ENCODE measurements at regions not wholly inside any gene's neighbourhood (a gene's known extent, or its start where the extent isn't known, plus 50 kb on each side); places are given as distances from the start of the nearest gene placed in this dataset.

DNA sequence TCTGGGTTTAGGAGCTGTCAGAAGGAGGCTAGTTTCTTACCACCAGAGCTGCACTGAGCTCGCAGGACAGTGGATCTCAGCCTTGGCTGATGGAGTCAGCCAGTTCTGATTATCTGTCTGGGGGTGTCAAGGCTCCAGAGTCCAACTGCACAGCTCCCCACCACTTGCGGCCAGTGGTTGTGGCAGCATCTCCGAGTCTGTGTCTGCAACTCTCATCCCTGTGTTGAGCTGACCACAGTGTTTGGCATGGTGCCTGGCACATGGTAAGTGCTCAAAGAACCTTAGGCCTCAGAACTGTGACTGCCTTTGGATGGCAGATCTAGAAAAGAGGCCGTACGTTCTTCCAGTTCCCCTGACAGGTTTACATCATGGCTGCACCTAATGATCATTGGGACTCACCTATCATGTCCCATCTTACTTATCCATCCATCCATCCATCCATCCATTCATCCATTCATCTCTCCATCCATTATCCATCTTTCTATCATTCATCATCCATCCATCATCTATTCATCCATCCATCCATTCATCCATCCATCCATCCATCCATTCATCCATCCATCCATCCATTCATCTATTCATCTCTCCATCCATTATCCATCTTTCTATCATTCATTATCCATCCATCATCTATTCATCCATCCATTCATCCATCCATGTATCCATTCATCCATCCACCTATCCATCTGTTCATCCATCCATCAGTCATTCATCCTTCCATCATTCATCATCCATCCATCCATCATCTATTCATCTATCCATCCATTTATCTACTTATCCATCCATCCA lies 114.5 kb downstream of the CRYAA start:
- Histone ChIP-seq H3K27ac (no peak overlapping the region), H3K27me3 (no peaks in the 10 kb centered on the region), H3F3A (ENCODE audit: low read depth) (no peaks in the 10 kb centered on the region), H4K20me1 (ENCODE audit: low read depth) (no peaks in the 10 kb centered on the region), H3K9me3 (ENCODE audit: low read depth) (no peaks in the 10 kb centered on the region), H3K4me3 (no peak overlapping the region), H3K36me3 (no peaks in the 10 kb centered on the region), H3K9ac (no peak overlapping the region), H3K4me2 (no peak overlapping the region), H3K4me1 (no peaks in the 10 kb centered on the region), H2AFZ (replicated peaks) (no peak overlapping the region), H3K79me2 (ENCODE audit: low read depth) (no peaks in the 10 kb centered on the region)
- no peak for DNase-seq (ENCODE audit: low spot score)
- H3K4me1 Mint-ChIP-seq: peaks cover 16% of the 10 kb centered on the region
- H3K9me3 Mint-ChIP-seq: no peaks in the 10 kb centered on the region
- TF ChIP-seq CTCF (IDR thresholded peaks at IDR 0.05) (no peak), EZH2 (IDR thresholded peaks at IDR 0.05) (no peak), EZH2phosphoT487 (IDR thresholded peaks at IDR 0.05) (no peak)
- no peak overlapping the region for H3K27ac Mint-ChIP-seq
- H3K27me3 Mint-ChIP-seq (ENCODE audit: insufficient read depth, low read depth): peaks cover 2% of the 10 kb centered on the region
- no peak overlapping the region for H3K4me3 Mint-ChIP-seq
- H3K36me3 Mint-ChIP-seq: no peaks in the 10 kb centered on the region

DNA sequence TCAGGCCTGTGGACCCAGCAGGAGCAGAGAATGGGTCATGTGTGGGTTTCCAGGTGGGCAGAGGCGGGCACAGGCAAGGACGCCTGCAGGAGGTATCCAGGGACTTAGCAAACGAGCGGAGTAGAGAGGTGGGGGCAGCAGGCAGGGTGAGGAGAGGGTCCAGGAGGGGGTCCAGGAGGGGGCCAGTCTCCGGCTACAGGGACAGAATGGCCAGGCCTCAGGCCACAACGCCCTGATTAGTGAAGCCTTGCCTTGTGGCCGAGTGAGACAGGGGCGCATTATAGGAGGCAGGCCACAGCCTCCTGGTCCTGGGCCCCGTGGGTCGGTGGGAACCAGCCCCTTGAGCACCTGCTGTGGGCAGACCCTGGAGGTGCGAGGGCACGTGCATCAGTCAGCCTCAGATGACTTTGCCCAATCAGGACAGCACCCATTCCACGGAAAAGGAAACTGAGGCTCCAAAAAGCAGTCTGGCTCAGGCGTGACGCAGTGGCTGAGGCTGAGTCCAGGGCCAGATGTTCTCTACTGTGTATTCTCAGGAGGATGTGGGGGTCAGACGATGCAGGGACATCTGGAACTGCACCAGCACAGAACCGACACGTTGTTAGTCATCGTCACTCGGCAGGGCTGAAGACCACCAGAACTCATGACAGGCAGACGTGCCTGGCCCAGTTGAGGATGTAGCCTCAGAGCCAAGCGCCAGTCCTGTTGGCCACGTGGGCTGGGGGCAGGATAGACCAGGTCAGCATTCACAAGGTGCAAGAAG lies 113.7 kb downstream of the CRYAA start:
- Histone ChIP-seq H2AFZ (replicated peaks) (no peak overlapping the region), H3K9me3 (ENCODE audit: low read depth) (no peaks in the 10 kb centered on the region), H3K9ac (no peak overlapping the region), H4K20me1 (ENCODE audit: low read depth) (no peaks in the 10 kb centered on the region), H3K27me3 (no peaks in the 10 kb centered on the region), H3K4me1 (peaks cover 6% of the 10 kb centered on the region), H3K36me3 (no peaks in the 10 kb centered on the region), H3K79me2 (ENCODE audit: low read depth) (no peaks in the 10 kb centered on the region), H3F3A (ENCODE audit: low read depth) (no peaks in the 10 kb centered on the region), H3K4me2 (no peak overlapping the region), H3K27ac (no peak overlapping the region), H3K4me3 (no peak overlapping the region)
- Mint-ChIP-seq H3K9me3 (no peaks in the 10 kb centered on the region), H3K4me3 (no peak overlapping the region), H3K4me1 (peaks cover 23% of the 10 kb centered on the region), H3K27ac (no peak overlapping the region), H3K27me3 (ENCODE audit: insufficient read depth, low read depth) (peaks cover 4% of the 10 kb centered on the region), H3K36me3 (no peaks in the 10 kb centered on the region)
- DNase-seq (ENCODE audit: low spot score): no peak
- TF ChIP-seq CTCF (IDR thresholded peaks at IDR 0.05) (no peak), EZH2phosphoT487 (IDR thresholded peaks at IDR 0.05) (no peak), EZH2 (IDR thresholded peaks at IDR 0.05) (no peak)

DNA sequence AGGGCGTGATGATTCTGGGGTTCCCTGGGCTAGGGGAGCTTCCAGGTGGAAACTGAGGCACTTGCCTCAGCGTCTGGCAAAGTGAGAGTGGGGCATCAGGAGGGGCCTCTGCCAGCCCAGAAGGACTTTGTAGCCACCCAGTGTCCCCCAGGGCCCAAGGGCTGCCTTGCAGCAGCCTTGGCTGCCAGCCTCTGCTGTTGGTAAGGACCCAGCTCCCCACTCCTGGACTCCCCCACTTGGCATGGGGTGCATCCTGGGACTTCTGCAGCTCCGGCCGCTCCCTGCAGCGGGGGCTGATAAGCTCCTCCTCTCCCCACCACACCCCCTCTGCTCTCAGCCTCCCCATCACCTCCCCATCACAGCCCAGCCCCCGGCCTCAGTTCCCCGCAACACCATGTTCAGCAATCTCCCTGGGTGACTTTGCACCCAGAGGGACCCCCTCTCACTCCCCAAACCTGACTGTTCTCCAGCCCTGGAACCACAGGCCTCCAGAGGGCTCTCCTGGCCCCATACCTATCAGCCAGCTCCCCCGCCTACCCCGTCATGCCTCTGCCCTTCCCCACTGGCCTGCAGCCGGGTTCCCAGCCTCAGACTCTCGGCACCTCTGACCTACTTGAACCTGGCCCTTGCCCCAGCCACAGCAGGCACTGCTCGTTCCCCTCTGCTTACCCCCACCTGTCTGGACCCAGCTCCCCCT lies 113.0 kb downstream of the CRYAA start:
- no peaks in the 10 kb centered on the region for H3K9me3 Mint-ChIP-seq

More for the DNA sequence above, 113.0 kb downstream of the CRYAA start:
- no peaks in the 10 kb centered on the region for H3K27me3 ChIP-seq
- H3K9ac ChIP-seq: no peak overlapping the region
- Mint-ChIP-seq H3K27ac (no peak overlapping the region), H3K4me1 (peaks cover 19% of the 10 kb centered on the region), H3K4me3 (no peak overlapping the region), H3K36me3 (no peaks in the 10 kb centered on the region), H3K27me3 (ENCODE audit: insufficient read depth, low read depth) (peaks cover 4% of the 10 kb centered on the region)
- no peak for DNase-seq (ENCODE audit: low spot score)
- H3K27ac ChIP-seq: no peak overlapping the region
- no peaks in the 10 kb centered on the region for H4K20me1 ChIP-seq (ENCODE audit: low read depth)
- no peak overlapping the region for H3K4me3 ChIP-seq
- no peak overlapping the region for H3K4me2 ChIP-seq
- TF ChIP-seq EZH2phosphoT487 (IDR thresholded peaks at IDR 0.05) (no peak), EZH2 (IDR thresholded peaks at IDR 0.05) (no peak), CTCF (IDR thresholded peaks at IDR 0.05) (no peak)
- no peaks in the 10 kb centered on the region for H3K79me2 ChIP-seq (ENCODE audit: low read depth)
- no peaks in the 10 kb centered on the region for H3K36me3 ChIP-seq
- peaks cover 14% of the 10 kb centered on the region for H3K4me1 ChIP-seq
- H3F3A ChIP-seq (ENCODE audit: low read depth): no peaks in the 10 kb centered on the region
- no peak overlapping the region for H2AFZ ChIP-seq (replicated peaks)
- H3K9me3 ChIP-seq (ENCODE audit: low read depth): no peaks in the 10 kb centered on the region
